ENCODE measurements at regions not wholly inside any gene's neighbourhood (a gene's known extent, or its start where the extent isn't known, plus 50 kb on each side); places are given as distances from the start of the nearest gene placed in this dataset.

DNA sequence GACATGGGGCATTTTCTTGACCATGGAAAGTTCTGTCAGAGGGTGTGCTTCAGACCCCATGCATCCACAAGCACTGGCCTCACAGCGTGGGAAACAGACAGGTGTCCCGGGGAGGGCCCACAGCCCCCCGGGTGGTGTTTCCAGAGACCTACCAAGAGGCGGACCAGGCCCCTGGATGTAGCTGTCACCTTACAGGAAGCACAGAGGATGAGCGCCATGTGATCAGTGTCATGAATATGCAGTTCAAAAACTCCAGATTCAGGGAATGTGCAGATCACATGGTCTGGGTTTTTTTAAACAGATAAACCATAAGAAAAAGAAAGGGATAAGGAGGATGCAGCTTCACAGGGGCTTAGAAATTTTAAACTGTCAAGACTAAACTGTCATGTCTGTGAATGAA, 61.0 kb upstream of the SPATA13 start:
- TF ChIP-seq POLR2A (IDR thresholded peaks at IDR 0.05; ENCODE audit: low read length) (no peak), POLR2AphosphoS2 (conservative IDR thresholded peaks at IDR 0.05; ENCODE audit: low read length) (no peak), ESRRA (IDR thresholded peaks at IDR 0.05; ENCODE audit: borderline replicate concordance, low read length) (no peak), CHD2 (IDR thresholded peaks at IDR 0.05; ENCODE audit: low read length, partially characterized antibody) (no peak), SMC3 (IDR thresholded peaks at IDR 0.05) (no peak), EP300 (IDR thresholded peaks at IDR 0.05) (no peak), CEBPB (IDR thresholded peaks at IDR 0.05) (no peak), FOSB (CRISPR knock-in tag; IDR thresholded peaks at IDR 0.05) (no peak), RNF2 (IDR thresholded peaks at IDR 0.05; ENCODE audit: borderline replicate concordance, low read depth) (no peak)
- TF ChIP-seq, protein P1, sequence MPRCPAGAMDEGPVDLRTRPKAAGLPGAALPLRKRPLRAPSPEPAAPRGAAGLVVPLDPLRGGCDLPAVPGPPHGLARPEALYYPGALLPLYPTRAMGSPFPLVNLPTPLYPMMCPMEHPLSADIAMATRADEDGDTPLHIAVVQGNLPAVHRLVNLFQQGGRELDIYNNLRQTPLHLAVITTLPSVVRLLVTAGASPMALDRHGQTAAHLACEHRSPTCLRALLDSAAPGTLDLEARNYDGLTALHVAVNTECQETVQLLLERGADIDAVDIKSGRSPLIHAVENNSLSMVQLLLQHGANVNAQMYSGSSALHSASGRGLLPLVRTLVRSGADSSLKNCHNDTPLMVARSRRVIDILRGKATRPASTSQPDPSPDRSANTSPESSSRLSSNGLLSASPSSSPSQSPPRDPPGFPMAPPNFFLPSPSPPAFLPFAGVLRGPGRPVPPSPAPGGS (IDR thresholded peaks at IDR 0.05): no peak
- TF ChIP-seq, protein P2, sequence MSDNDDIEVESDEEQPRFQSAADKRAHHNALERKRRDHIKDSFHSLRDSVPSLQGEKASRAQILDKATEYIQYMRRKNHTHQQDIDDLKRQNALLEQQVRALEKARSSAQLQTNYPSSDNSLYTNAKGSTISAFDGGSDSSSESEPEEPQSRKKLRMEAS (IDR thresholded peaks at IDR 0.05): no peak
- TF ChIP-seq, protein P3, sequence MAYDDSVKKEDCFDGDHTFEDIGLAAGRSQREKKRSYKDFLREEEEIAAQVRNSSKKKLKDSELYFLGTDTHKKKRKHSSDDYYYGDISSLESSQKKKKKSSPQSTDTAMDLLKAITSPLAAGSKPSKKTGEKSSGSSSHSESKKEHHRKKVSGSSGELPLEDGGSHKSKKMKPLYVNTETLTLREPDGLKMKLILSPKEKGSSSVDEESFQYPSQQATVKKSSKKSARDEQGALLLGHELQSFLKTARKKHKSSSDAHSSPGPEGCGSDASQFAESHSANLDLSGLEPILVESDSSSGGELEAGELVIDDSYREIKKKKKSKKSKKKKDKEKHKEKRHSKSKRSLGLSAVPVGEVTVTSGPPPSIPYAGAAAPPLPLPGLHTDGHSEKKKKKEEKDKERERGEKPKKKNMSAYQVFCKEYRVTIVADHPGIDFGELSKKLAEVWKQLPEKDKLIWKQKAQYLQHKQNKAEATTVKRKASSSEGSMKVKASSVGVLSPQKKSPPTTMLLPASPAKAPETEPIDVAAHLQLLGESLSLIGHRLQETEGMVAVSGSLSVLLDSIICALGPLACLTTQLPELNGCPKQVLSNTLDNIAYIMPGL (CRISPR knock-in tag; IDR thresholded peaks at IDR 0.05; ENCODE audit: borderline replicate concordance): no peak
- TF ChIP-seq, protein P4, sequence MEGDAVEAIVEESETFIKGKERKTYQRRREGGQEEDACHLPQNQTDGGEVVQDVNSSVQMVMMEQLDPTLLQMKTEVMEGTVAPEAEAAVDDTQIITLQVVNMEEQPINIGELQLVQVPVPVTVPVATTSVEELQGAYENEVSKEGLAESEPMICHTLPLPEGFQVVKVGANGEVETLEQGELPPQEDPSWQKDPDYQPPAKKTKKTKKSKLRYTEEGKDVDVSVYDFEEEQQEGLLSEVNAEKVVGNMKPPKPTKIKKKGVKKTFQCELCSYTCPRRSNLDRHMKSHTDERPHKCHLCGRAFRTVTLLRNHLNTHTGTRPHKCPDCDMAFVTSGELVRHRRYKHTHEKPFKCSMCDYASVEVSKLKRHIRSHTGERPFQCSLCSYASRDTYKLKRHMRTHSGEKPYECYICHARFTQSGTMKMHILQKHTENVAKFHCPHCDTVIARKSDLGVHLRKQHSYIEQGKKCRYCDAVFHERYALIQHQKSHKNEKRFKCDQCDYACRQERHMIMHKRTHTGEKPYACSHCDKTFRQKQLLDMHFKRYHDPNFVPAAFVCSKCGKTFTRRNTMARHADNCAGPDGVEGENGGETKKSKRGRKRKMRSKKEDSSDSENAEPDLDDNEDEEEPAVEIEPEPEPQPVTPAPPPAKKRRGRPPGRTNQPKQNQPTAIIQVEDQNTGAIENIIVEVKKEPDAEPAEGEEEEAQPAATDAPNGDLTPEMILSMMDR (IDR thresholded peaks at IDR 0.05): no peak
- TF ChIP-seq, protein P5, sequence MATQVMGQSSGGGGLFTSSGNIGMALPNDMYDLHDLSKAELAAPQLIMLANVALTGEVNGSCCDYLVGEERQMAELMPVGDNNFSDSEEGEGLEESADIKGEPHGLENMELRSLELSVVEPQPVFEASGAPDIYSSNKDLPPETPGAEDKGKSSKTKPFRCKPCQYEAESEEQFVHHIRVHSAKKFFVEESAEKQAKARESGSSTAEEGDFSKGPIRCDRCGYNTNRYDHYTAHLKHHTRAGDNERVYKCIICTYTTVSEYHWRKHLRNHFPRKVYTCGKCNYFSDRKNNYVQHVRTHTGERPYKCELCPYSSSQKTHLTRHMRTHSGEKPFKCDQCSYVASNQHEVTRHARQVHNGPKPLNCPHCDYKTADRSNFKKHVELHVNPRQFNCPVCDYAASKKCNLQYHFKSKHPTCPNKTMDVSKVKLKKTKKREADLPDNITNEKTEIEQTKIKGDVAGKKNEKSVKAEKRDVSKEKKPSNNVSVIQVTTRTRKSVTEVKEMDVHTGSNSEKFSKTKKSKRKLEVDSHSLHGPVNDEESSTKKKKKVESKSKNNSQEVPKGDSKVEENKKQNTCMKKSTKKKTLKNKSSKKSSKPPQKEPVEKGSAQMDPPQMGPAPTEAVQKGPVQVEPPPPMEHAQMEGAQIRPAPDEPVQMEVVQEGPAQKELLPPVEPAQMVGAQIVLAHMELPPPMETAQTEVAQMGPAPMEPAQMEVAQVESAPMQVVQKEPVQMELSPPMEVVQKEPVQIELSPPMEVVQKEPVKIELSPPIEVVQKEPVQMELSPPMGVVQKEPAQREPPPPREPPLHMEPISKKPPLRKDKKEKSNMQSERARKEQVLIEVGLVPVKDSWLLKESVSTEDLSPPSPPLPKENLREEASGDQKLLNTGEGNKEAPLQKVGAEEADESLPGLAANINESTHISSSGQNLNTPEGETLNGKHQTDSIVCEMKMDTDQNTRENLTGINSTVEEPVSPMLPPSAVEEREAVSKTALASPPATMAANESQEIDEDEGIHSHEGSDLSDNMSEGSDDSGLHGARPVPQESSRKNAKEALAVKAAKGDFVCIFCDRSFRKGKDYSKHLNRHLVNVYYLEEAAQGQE (IDR thresholded peaks at IDR 0.05): no peak
